WTC11 (cell line): ENCODE measurements at regions not wholly inside any gene's neighbourhood (a gene's known extent, or its start where the extent isn't known, plus 50 kb on each side); places are given as distances from the start of the nearest gene placed in this dataset.

Experiments
- ATAC-seq: fragments of 200-7000 bp; cut with Tn5 transposase; 2 replicates; pipeline ENCODE4 v1.10.0; 2021; ENCODE audit warnings: mild to moderate bottlenecking, moderate library complexity
- CTCF ChIA-PET: fragments of 300-600 bp; sonication (Branson Sonifier 250); formaldehyde crosslinking; loops from one replicate; lab custom pipeline; 2021; ENCODE audit warnings: antibody characterized with exemption; lab: Charles Lee
- POLR2A ChIA-PET: fragments of 350-600 bp; sonication (Branson Sonifier 250); formaldehyde crosslinking; loops from one replicate; lab custom pipeline; 2021; ENCODE audit warnings: antibody characterized with exemption; lab: Charles Lee
- DNase-seq: peaks from one replicate; pipeline ENCODE4 v3.0.0; 2021; ENCODE audit warnings: low spot score
- H3K27ac Mint-ChIP-seq: 2 replicates; pipeline ENCODE4 v1.8.0; 2021; ENCODE audit warnings: mixed read lengths
- H3K27me3 Mint-ChIP-seq: 2 replicates; pipeline ENCODE4 v1.8.0; 2021; ENCODE audit warnings: low read depth, mild to moderate bottlenecking, moderate library complexity, mixed read lengths
- H3K36me3 Mint-ChIP-seq: 2 replicates; pipeline ENCODE4 v1.8.0; 2021; ENCODE audit warnings: mixed read lengths
- H3K4me1 Mint-ChIP-seq: 2 replicates; pipeline ENCODE4 v1.8.0; 2022; ENCODE audit warnings: mixed read lengths
- H3K4me3 Mint-ChIP-seq: 2 replicates; pipeline ENCODE4 v1.8.0; 2021; ENCODE audit warnings: mild to moderate bottlenecking, moderate library complexity, mixed read lengths
- H3K9me3 Mint-ChIP-seq: 2 replicates; pipeline ENCODE4 v1.8.0; 2021; ENCODE audit warnings: mixed read lengths
- ARID4B ChIP-seq: sonication (generic); formaldehyde crosslinking; IDR thresholded peaks from 2 replicates; pipeline ENCODE4 v1.8.0; 2023; ENCODE audit warnings: missing genetic modification reagents, mild to moderate bottlenecking, borderline replicate concordance
- ATF1 ChIP-seq: sonication (generic); formaldehyde crosslinking; IDR thresholded peaks from 2 replicates; pipeline ENCODE4 v1.8.1; 2023; ENCODE audit warnings: mild to moderate bottlenecking, moderate library complexity, missing genetic modification reagents
- ELF4 ChIP-seq: sonication (generic); formaldehyde crosslinking; IDR thresholded peaks from 2 replicates; pipeline ENCODE4 v1.8.1; 2022; ENCODE audit warnings: low read depth, mild to moderate bottlenecking, moderate library complexity, missing genetic modification reagents
- FOXK1 ChIP-seq: sonication (generic); formaldehyde crosslinking; IDR thresholded peaks from 2 replicates; pipeline ENCODE4 v1.8.0; 2022; ENCODE audit warnings: mild to moderate bottlenecking, moderate library complexity, missing genetic modification reagents
- FOXP1 ChIP-seq: sonication (generic); formaldehyde crosslinking; IDR thresholded peaks from 2 replicates; pipeline ENCODE4 v1.8.0; 2022; ENCODE audit warnings: missing genetic modification reagents, mild to moderate bottlenecking, moderate library complexity, borderline replicate concordance
- FOXP4 ChIP-seq: sonication (generic); formaldehyde crosslinking; IDR thresholded peaks from 2 replicates; pipeline ENCODE4 v1.8.0; 2022; ENCODE audit warnings: mild to moderate bottlenecking, missing genetic modification reagents
- GRHL2 ChIP-seq: fragments of 250-450 bp; sonication (Bioruptor Pico); IDR thresholded peaks from 2 replicates; pipeline ENCODE4 v1.8.0; 2022; ENCODE audit warnings: mild to moderate bottlenecking, moderate library complexity; ENCODE audit not compliant: insufficient replicate concordance, severe bottlenecking
- IRF2 ChIP-seq: sonication (generic); formaldehyde crosslinking; IDR thresholded peaks from 2 replicates; pipeline ENCODE4 v1.8.0; 2022; ENCODE audit warnings: low read depth, missing genetic modification reagents, borderline replicate concordance
- NR1H2 ChIP-seq: sonication (generic); formaldehyde crosslinking; IDR thresholded peaks from 2 replicates; pipeline ENCODE4 v1.9.0; 2021; ENCODE audit warnings: mild to moderate bottlenecking, moderate library complexity, missing genetic modification reagents
- NR3C1 ChIP-seq: sonication (generic); formaldehyde crosslinking; conservative IDR thresholded peaks from 2 replicates; pipeline ENCODE4 v1.8.1; 2023; ENCODE audit warnings: low read depth, mild to moderate bottlenecking, missing genetic modification reagents
- PRDM15 ChIP-seq: sonication (generic); formaldehyde crosslinking; IDR thresholded peaks from 2 replicates; pipeline ENCODE4 v1.8.0; 2022; ENCODE audit warnings: missing genetic modification reagents
- SOX15 ChIP-seq: fragments of 250-450 bp; sonication (Bioruptor Pico); IDR thresholded peaks from 2 replicates; pipeline ENCODE4 v1.9.0; 2021; ENCODE audit warnings: mild to moderate bottlenecking
- TEAD1 ChIP-seq: sonication (generic); formaldehyde crosslinking; IDR thresholded peaks from 2 replicates; pipeline ENCODE4 v1.8.0; 2022; ENCODE audit warnings: mild to moderate bottlenecking, missing genetic modification reagents
- USF1 ChIP-seq: sonication (generic); formaldehyde crosslinking; IDR thresholded peaks from 2 replicates; pipeline ENCODE4 v1.8.0; 2022; ENCODE audit warnings: mild to moderate bottlenecking, missing genetic modification reagents
- ZBTB21 ChIP-seq: sonication (generic); formaldehyde crosslinking; IDR thresholded peaks from 2 replicates; pipeline ENCODE4 v1.8.1; 2023; ENCODE audit warnings: mild to moderate bottlenecking, missing genetic modification reagents, borderline replicate concordance
- ZNF219 ChIP-seq: sonication (generic); formaldehyde crosslinking; IDR thresholded peaks from 2 replicates; pipeline ENCODE4 v1.8.0; 2023; ENCODE audit warnings: missing genetic modification reagents, mild to moderate bottlenecking, borderline replicate concordance
- ZNF396 ChIP-seq: fragments of 250-450 bp; sonication (Bioruptor Pico); IDR thresholded peaks from 2 replicates; pipeline ENCODE4 v1.8.0; 2021; ENCODE audit warnings: mild to moderate bottlenecking, moderate library complexity, borderline replicate concordance
- ZSCAN18 ChIP-seq: fragments of 250-450 bp; sonication (Bioruptor Pico); IDR thresholded peaks from 2 replicates; pipeline ENCODE4 v2.1.2; 2022; ENCODE audit warnings: mild to moderate bottlenecking, moderate library complexity

- peaks cover 50% of the 10 kb centered on the region for H3K4me1 Mint-ChIP-seq
- CTCF ChIA-PET = interaction anchor here (0.7 kb wide), 1 partner anchor 71 kb away, joined by 3 read pairs; no protein-coding TSS in a partner anchor
- no peak for DNase-seq
- 0 out of 2 replicates have a peak, but pooled peaks cover 4% of the 10 kb centered on the region for H3K36me3 Mint-ChIP-seq
- no peak for TF ChIP-seq NR1H2 (CRISPR knock-in tag)
- no peak for TF ChIP-seq FOXP1 (CRISPR knock-in tag)
- no peak for TF ChIP-seq ARID4B (CRISPR knock-in tag)
- TF ChIP-seq IRF2 (CRISPR knock-in tag) = no peak
- TF ChIP-seq ZSCAN18 (CRISPR knock-in tag) = no peak
- no peak for TF ChIP-seq ZBTB21 (CRISPR knock-in tag)
- no peak for TF ChIP-seq TEAD1 (CRISPR knock-in tag)
- no peak for TF ChIP-seq GRHL2 (CRISPR knock-in tag)
- TF ChIP-seq, all 79 proteins: peak for 0
- peaks cover 3% of the 10 kb centered on the region; the same call in 1 of the 2 replicates for H3K9me3 Mint-ChIP-seq
- POLR2A ChIA-PET = no interaction called here
- peak overlapping the region; percentile 75; the same call in 1 of the 2 replicates for H3K27ac Mint-ChIP-seq
- H3K4me3 Mint-ChIP-seq = no peak overlapping the region
- no peak for ATAC-seq
- no peaks in the 10 kb centered on the region for H3K27me3 Mint-ChIP-seq
Measured at GRCh38 chr12:84696281-84696680, 216.3 kb downstream of the SLC6A15 start.

- ATAC-seq (no peak), DNase-seq (no peak)
- Mint-ChIP-seq H3K9me3 (peaks cover 3% of the 10 kb centered on the region; the same call in 1 of the 2 replicates), H3K27ac (no peak overlapping the region), H3K4me1 (peaks cover 67% of the 10 kb centered on the region), H3K27me3 (no peaks in the 10 kb centered on the region), H3K4me3 (no peak overlapping the region), H3K36me3 (0 out of 2 replicates have a peak, but pooled peaks cover 4% of the 10 kb centered on the region)
- CTCF ChIA-PET = no interaction called here
- POLR2A ChIA-PET = no interaction called here
- TF ChIP-seq FOXK1 (CRISPR knock-in tag) (no peak), TEAD1 (CRISPR knock-in tag) (no peak), ZNF219 (no peak), FOXP4 (CRISPR knock-in tag) (no peak), ZNF396 (no peak), ZSCAN18 (CRISPR knock-in tag) (no peak), SOX15 (CRISPR knock-in tag) (no peak), ATF1 (no peak), ELF4 (CRISPR knock-in tag) (no peak), IRF2 (CRISPR knock-in tag) (no peak), NR3C1 (CRISPR knock-in tag) (no peak), PRDM15 (CRISPR knock-in tag) (no peak), USF1 (CRISPR knock-in tag) (no peak)
Measured at GRCh38 chr12:84694116-84694515, 218.5 kb downstream of the SLC6A15 start.
